Activated effector memory CD4-positive, alpha-beta T cell treated with Interleukin-2 at 50 U/mL for 16 hours (primary cell): ENCODE measurements at regions not wholly inside any gene's neighbourhood (a gene's known extent, or its start where the extent isn't known, plus 50 kb on each side); places are given as distances from the start of the nearest gene placed in this dataset.
"Not testable (repeated sequence)": the region's sequence is repeated elsewhere in the genome, so short reads cannot be mapped to it uniquely, and the experiment has no call there.

Source experiments
- DNase-seq: peaks from one replicate; pipeline ENCODE4 v3.0.0-alpha.2; 2020

GRCh38 chr3:20317616-20318015, 131.6 kb upstream of the SGO1 start:
- no peak for DNase-seq

GRCh38 chr3:20316238-20316637, 130.2 kb upstream of the SGO1 start:
- no peak for DNase-seq

GRCh38 chr3:20310629-20311028, 124.6 kb upstream of the SGO1 start:
- DNase-seq, result no peak

GRCh38 chr3:20307383-20307782, 121.4 kb upstream of the SGO1 start:
- DNase-seq, result no peak

GRCh38 chr3:20305647-20306046, 119.6 kb upstream of the SGO1 start:
- DNase-seq, result no peak

GRCh38 chr3:20302766-20303165, 116.8 kb upstream of the SGO1 start:
- DNase-seq, result no peak

- no peak for DNase-seq
Measured at GRCh38 chr3:20288050-20288449, 102.0 kb upstream of the SGO1 start.

GRCh38 chr3:20280257-20280656, 94.3 kb upstream of the SGO1 start:
- no peak for DNase-seq

GRCh38 chr3:20265977-20266376, 80.0 kb upstream of the SGO1 start:
- DNase-seq, result not testable (repeated sequence)

- DNase-seq, result no peak
Measured at GRCh38 chr3:20264900-20265567, 79.0 kb upstream of the SGO1 start.

- DNase-seq, result no peak
Measured at GRCh38 chr3:20258371-20258770, 72.4 kb upstream of the SGO1 start.

GRCh38 chr3:20256144-20256543, 70.1 kb upstream of the SGO1 start:
- DNase-seq, result no peak

- DNase-seq, result no peak
Measured at GRCh38 chr3:20254268-20255117, 68.5 kb upstream of the SGO1 start.

GRCh38 chr3:20250786-20251185, 64.8 kb upstream of the SGO1 start:
- DNase-seq, result no peak

- no peak for DNase-seq
Measured at GRCh38 chr3:20250314-20250713, 64.3 kb upstream of the SGO1 start.

- DNase-seq, result no peak
Measured at GRCh38 chr3:20246662-20247061, 60.7 kb upstream of the SGO1 start.

- DNase-seq, result no peak
Measured at GRCh38 chr3:20245781-20246180, 59.8 kb upstream of the SGO1 start.

- no peak for DNase-seq
Measured at GRCh38 chr3:20240154-20240883, 54.3 kb upstream of the SGO1 start.

GRCh38 chr3:20238199-20238598, 52.2 kb upstream of the SGO1 start:
- DNase-seq, result not testable (repeated sequence)

GRCh38 chr3:20236603-20237002, 50.6 kb upstream of the SGO1 start:
- DNase-seq, result no peak
